ENCODE measurements at regions not wholly inside any gene's neighbourhood (a gene's known extent, or its start where the extent isn't known, plus 50 kb on each side); places are given as distances from the start of the nearest gene placed in this dataset.

- H3K9ac ChIP-seq (ENCODE audit: insufficient read length) = no peak overlapping the region
- no peak overlapping the region for H3K4me3 ChIP-seq
- DNase-seq (ENCODE audit: low read depth, low spot score) = no peak
- no peaks in the 10 kb centered on the region for H3K9me3 ChIP-seq (ENCODE audit: low read depth, low read length)
- no peak overlapping the region for H3K27ac ChIP-seq
- TF ChIP-seq EZH2 (IDR thresholded peaks at IDR 0.05) (no peak), POLR2AphosphoS5 (IDR thresholded peaks at IDR 0.05; ENCODE audit: borderline replicate concordance, low read depth, low read length) (no peak), FOXP2 (optimal IDR thresholded peaks at IDR 0.05; ENCODE audit: control extremely low read depth, extremely low read length, insufficient read depth) (no peak)
- no peaks in the 10 kb centered on the region for H3K36me3 ChIP-seq (ENCODE audit: insufficient read depth, low read length)
These were observed 149.5 kb downstream of the TMEM200A start for GRCh38 chr6:130515306-130515705.

GRCh38 chr6:130516604-130517003, 150.8 kb downstream of the TMEM200A start:
- DNase-seq (ENCODE audit: low read depth, low spot score) = no peak
- Histone ChIP-seq H3K27ac (no peak overlapping the region), H3K9ac (ENCODE audit: insufficient read length) (no peak overlapping the region), H3K36me3 (ENCODE audit: insufficient read depth, low read length) (no peaks in the 10 kb centered on the region), H3K9me3 (ENCODE audit: low read depth, low read length) (no peaks in the 10 kb centered on the region), H3K4me3 (no peak overlapping the region)
- TF ChIP-seq EZH2 (IDR thresholded peaks at IDR 0.05) (no peak), POLR2AphosphoS5 (IDR thresholded peaks at IDR 0.05; ENCODE audit: borderline replicate concordance, low read depth, low read length) (no peak), FOXP2 (optimal IDR thresholded peaks at IDR 0.05; ENCODE audit: control extremely low read depth, extremely low read length, insufficient read depth) (no peak)

GRCh38 chr6:130517444-130517931, 151.7 kb downstream of the TMEM200A start:
- H3K9me3 ChIP-seq (ENCODE audit: low read depth, low read length) = no peaks in the 10 kb centered on the region
- TF ChIP-seq POLR2AphosphoS5 (IDR thresholded peaks at IDR 0.05; ENCODE audit: borderline replicate concordance, low read depth, low read length) = no peak
- TF ChIP-seq EZH2 (IDR thresholded peaks at IDR 0.05) = no peak
- no peak for TF ChIP-seq FOXP2 (optimal IDR thresholded peaks at IDR 0.05; ENCODE audit: control extremely low read depth, extremely low read length, insufficient read depth)
- H3K4me3 ChIP-seq = no peak overlapping the region
- H3K27ac ChIP-seq = no peak overlapping the region
- no peak for DNase-seq (ENCODE audit: low read depth, low spot score)
- no peaks in the 10 kb centered on the region for H3K36me3 ChIP-seq (ENCODE audit: insufficient read depth, low read length)
- H3K9ac ChIP-seq (ENCODE audit: insufficient read length) = no peak overlapping the region

- Histone ChIP-seq H3K9ac (ENCODE audit: insufficient read length) (no peak overlapping the region), H3K4me3 (no peak overlapping the region), H3K27ac (no peak overlapping the region), H3K36me3 (ENCODE audit: insufficient read depth, low read length) (no peaks in the 10 kb centered on the region), H3K9me3 (ENCODE audit: low read depth, low read length) (no peaks in the 10 kb centered on the region)
- DNase-seq (ENCODE audit: low read depth, low spot score) = no peak
- no peak for TF ChIP-seq POLR2AphosphoS5 (IDR thresholded peaks at IDR 0.05; ENCODE audit: borderline replicate concordance, low read depth, low read length)
- no peak for TF ChIP-seq FOXP2 (optimal IDR thresholded peaks at IDR 0.05; ENCODE audit: control extremely low read depth, extremely low read length, insufficient read depth)
- no peak for TF ChIP-seq EZH2 (IDR thresholded peaks at IDR 0.05)
These were observed 152.8 kb downstream of the TMEM200A start for GRCh38 chr6:130518588-130518987.

GRCh38 chr6:130520221-130520620, 154.4 kb downstream of the TMEM200A start:
- H3K36me3 ChIP-seq (ENCODE audit: insufficient read depth, low read length) = no peaks in the 10 kb centered on the region
- no peak for DNase-seq (ENCODE audit: low read depth, low spot score)
- no peaks in the 10 kb centered on the region for H3K9me3 ChIP-seq (ENCODE audit: low read depth, low read length)
- no peak for TF ChIP-seq EZH2 (IDR thresholded peaks at IDR 0.05)
- H3K9ac ChIP-seq (ENCODE audit: insufficient read length) = no peak overlapping the region
- H3K4me3 ChIP-seq = no peak overlapping the region
- no peak overlapping the region for H3K27ac ChIP-seq

GRCh38 chr6:130520801-130521200, 155.0 kb downstream of the TMEM200A start:
- Histone ChIP-seq H3K27ac (no peak overlapping the region), H3K9ac (ENCODE audit: insufficient read length) (no peak overlapping the region), H3K4me3 (no peak overlapping the region), H3K36me3 (ENCODE audit: insufficient read depth, low read length) (no peaks in the 10 kb centered on the region), H3K9me3 (ENCODE audit: low read depth, low read length) (no peaks in the 10 kb centered on the region)
- no peak for DNase-seq (ENCODE audit: low read depth, low spot score)
- TF ChIP-seq FOXP2 (optimal IDR thresholded peaks at IDR 0.05; ENCODE audit: control extremely low read depth, extremely low read length, insufficient read depth) = no peak
- no peak for TF ChIP-seq POLR2AphosphoS5 (IDR thresholded peaks at IDR 0.05; ENCODE audit: borderline replicate concordance, low read depth, low read length)
- TF ChIP-seq EZH2 (IDR thresholded peaks at IDR 0.05) = no peak

GRCh38 chr6:130524552-130524951, 158.7 kb downstream of the TMEM200A start:
- no peak for TF ChIP-seq EZH2 (IDR thresholded peaks at IDR 0.05)
- TF ChIP-seq POLR2AphosphoS5 (IDR thresholded peaks at IDR 0.05; ENCODE audit: borderline replicate concordance, low read depth, low read length) = no peak
- no peak for TF ChIP-seq FOXP2 (optimal IDR thresholded peaks at IDR 0.05; ENCODE audit: control extremely low read depth, extremely low read length, insufficient read depth)
- no peaks in the 10 kb centered on the region for H3K9me3 ChIP-seq (ENCODE audit: low read depth, low read length)
- no peak for DNase-seq (ENCODE audit: low read depth, low spot score)
- no peaks in the 10 kb centered on the region for H3K36me3 ChIP-seq (ENCODE audit: insufficient read depth, low read length)
- no peak overlapping the region for H3K9ac ChIP-seq (ENCODE audit: insufficient read length)
- H3K4me3 ChIP-seq = no peak overlapping the region
- no peak overlapping the region for H3K27ac ChIP-seq

- H3K27ac ChIP-seq = no peak overlapping the region
- no peak overlapping the region for H3K4me3 ChIP-seq
- no peaks in the 10 kb centered on the region for H3K36me3 ChIP-seq (ENCODE audit: insufficient read depth, low read length)
- H3K9ac ChIP-seq (ENCODE audit: insufficient read length) = no peak overlapping the region
- no peak for DNase-seq (ENCODE audit: low read depth, low spot score)
- TF ChIP-seq FOXP2 (optimal IDR thresholded peaks at IDR 0.05; ENCODE audit: control extremely low read depth, extremely low read length, insufficient read depth) (no peak), POLR2AphosphoS5 (IDR thresholded peaks at IDR 0.05; ENCODE audit: borderline replicate concordance, low read depth, low read length) (no peak), EZH2 (IDR thresholded peaks at IDR 0.05) (no peak)
- no peaks in the 10 kb centered on the region for H3K9me3 ChIP-seq (ENCODE audit: low read depth, low read length)
These were observed 159.6 kb downstream of the TMEM200A start for GRCh38 chr6:130525408-130525807.

GRCh38 chr6:130526466-130526865, 160.6 kb downstream of the TMEM200A start:
- no peaks in the 10 kb centered on the region for H3K9me3 ChIP-seq (ENCODE audit: low read depth, low read length)

More at GRCh38 chr6:130526466-130526865, 160.6 kb downstream of the TMEM200A start:
- H3K36me3 ChIP-seq (ENCODE audit: insufficient read depth, low read length) = no peaks in the 10 kb centered on the region
- H3K27ac ChIP-seq = no peak overlapping the region
- no peak overlapping the region for H3K9ac ChIP-seq (ENCODE audit: insufficient read length)
- DNase-seq (ENCODE audit: low read depth, low spot score) = no peak
- TF ChIP-seq POLR2AphosphoS5 (IDR thresholded peaks at IDR 0.05; ENCODE audit: borderline replicate concordance, low read depth, low read length) (no peak), FOXP2 (optimal IDR thresholded peaks at IDR 0.05; ENCODE audit: control extremely low read depth, extremely low read length, insufficient read depth) (no peak), EZH2 (IDR thresholded peaks at IDR 0.05) (no peak)
- H3K4me3 ChIP-seq = no peak overlapping the region
